GM21381 (cell line): ENCODE measurements at regions not wholly inside any gene's neighbourhood (a gene's known extent, or its start where the extent isn't known, plus 50 kb on each side); places are given as distances from the start of the nearest gene placed in this dataset.
"Not testable (repeated sequence)": the region's sequence is repeated elsewhere in the genome, so short reads cannot be mapped to it uniquely, and the experiment has no call there.

Experiments used
- ATAC-seq: cut with Tn5 transposase; IDR thresholded peaks from one replicate; pipeline ENCODE4 v1.9.1; 2021; ENCODE audit warnings: mild to moderate bottlenecking, moderate library complexity; ENCODE audit not compliant: unreplicated experiment

- no peak for ATAC-seq
Observed at GRCh38 chr18:41071826-41072225, 883.2 kb upstream of the PIK3C3 start.

- no peak for ATAC-seq
Observed at GRCh38 chr18:41069167-41069566, 885.9 kb upstream of the PIK3C3 start.

- no peak for ATAC-seq
Observed at GRCh38 chr18:41064916-41065315, 890.1 kb upstream of the PIK3C3 start.

GRCh38 chr18:41060967-41061366, 894.1 kb upstream of the PIK3C3 start:
- ATAC-seq = no peak

- ATAC-seq = no peak
Observed at GRCh38 chr18:41059126-41059415, 896.0 kb upstream of the PIK3C3 start.

GRCh38 chr18:41058351-41059125, 896.5 kb upstream of the PIK3C3 start:
- no peak for ATAC-seq

GRCh38 chr18:41052625-41053024, 902.4 kb upstream of the PIK3C3 start:
- no peak for ATAC-seq

- not testable (repeated sequence) for ATAC-seq
Observed at GRCh38 chr18:41046250-41046649, 908.8 kb upstream of the PIK3C3 start.

GRCh38 chr18:41043876-41044275, 911.2 kb upstream of the PIK3C3 start:
- no peak for ATAC-seq

- no peak for ATAC-seq
Observed at GRCh38 chr18:41042866-41043265, 912.2 kb upstream of the PIK3C3 start.

GRCh38 chr18:41038071-41038470, 917.0 kb upstream of the PIK3C3 start:
- no peak for ATAC-seq

- no peak for ATAC-seq
Observed at GRCh38 chr18:41036346-41036745, 918.7 kb upstream of the PIK3C3 start.

GRCh38 chr18:41034413-41034812, 920.6 kb upstream of the PIK3C3 start:
- no peak for ATAC-seq

- ATAC-seq = no peak
Observed at GRCh38 chr18:41025666-41026065, 929.4 kb upstream of the PIK3C3 start.

- no peak for ATAC-seq
Observed at GRCh38 chr18:41024792-41025191, 930.2 kb upstream of the PIK3C3 start.

GRCh38 chr18:41022484-41022883, 932.5 kb upstream of the PIK3C3 start:
- no peak for ATAC-seq

GRCh38 chr18:41021089-41021488, 933.9 kb upstream of the PIK3C3 start:
- ATAC-seq = no peak

- ATAC-seq = no peak
Observed at GRCh38 chr18:41012194-41012593, 942.8 kb upstream of the PIK3C3 start.

GRCh38 chr18:41009926-41010325, 945.1 kb upstream of the PIK3C3 start:
- ATAC-seq = no peak

GRCh38 chr18:41004324-41004723, 950.7 kb upstream of the PIK3C3 start:
- no peak for ATAC-seq

GRCh38 chr18:40995529-40995928, 959.5 kb upstream of the PIK3C3 start:
- no peak for ATAC-seq

- no peak for ATAC-seq
Observed at GRCh38 chr18:40993363-40993762, 961.7 kb upstream of the PIK3C3 start.

- no peak for ATAC-seq
Observed at GRCh38 chr18:40987581-40987980, 967.5 kb upstream of the PIK3C3 start.
